SU-DHL-6 (cell line): ENCODE measurements at regions not wholly inside any gene's neighbourhood (a gene's known extent, or its start where the extent isn't known, plus 50 kb on each side); places are given as distances from the start of the nearest gene placed in this dataset.

Experiments used
- H2AFZ ChIP-seq: fragments of 200-600 bp; sonication (generic); 2 replicates; pipeline ENCODE4 v1.6.1; 2014; ENCODE audit warnings: low read depth, mild to moderate bottlenecking, moderate library complexity, mixed read lengths, antibody characterized with exemption, low read length; ENCODE audit not compliant: severe bottlenecking
- H3F3A ChIP-seq: fragments of 200-600 bp; shearing (Covaris generic); 2 replicates; pipeline ENCODE4 v1.6.0; 2016; ENCODE audit warnings: antibody characterized with exemption, mild to moderate bottlenecking; ENCODE audit not compliant: insufficient read depth
- H3K27ac ChIP-seq: fragments of 200-600 bp; sonication (generic); 2 replicates; pipeline ENCODE4 v1.5.1; 2016; ENCODE audit warnings: low read depth, mild to moderate bottlenecking, low read length, moderate library complexity, mixed read lengths
- H3K27me3 ChIP-seq: fragments of 200-600 bp; sonication (generic), shearing (Covaris generic); 2 replicates; pipeline ENCODE4 v1.6.0; 2014; ENCODE audit warnings: mild to moderate bottlenecking, low read length
- H3K36me3 ChIP-seq: fragments of 200-600 bp; sonication (generic); 2 replicates; pipeline ENCODE4 v1.6.1; 2014; ENCODE audit warnings: mild to moderate bottlenecking, low read length, mixed read lengths
- H3K4me2 ChIP-seq: fragments of 300-600, 200-600 bp; shearing (Covaris generic), sonication (generic); 2 replicates; pipeline ENCODE4 v1.6.0; 2014; ENCODE audit warnings: low read length, low read depth, mild to moderate bottlenecking; ENCODE audit not compliant: poor library complexity, severe bottlenecking
- H3K4me3 ChIP-seq: fragments of 200-600 bp; sonication (generic); 2 replicates; pipeline ENCODE4 v1.5.1; 2014; ENCODE audit warnings: antibody characterized with exemption, low read length, mild to moderate bottlenecking, mixed read lengths; ENCODE audit not compliant: insufficient read depth, poor library complexity, severe bottlenecking
- H3K79me2 ChIP-seq: fragments of 200-600 bp; sonication (generic); 2 replicates; pipeline ENCODE4 v1.6.1; 2014; ENCODE audit warnings: mild to moderate bottlenecking, low read length, moderate library complexity; ENCODE audit not compliant: insufficient read depth
- H3K9ac ChIP-seq: fragments of 200-600 bp; sonication (generic); 2 replicates; pipeline ENCODE4 v1.7.0; 2014; ENCODE audit warnings: mild to moderate bottlenecking, low read length
- H3K9me2 ChIP-seq: fragments of 200-600 bp; sonication (generic); replicated peaks from 2 replicates; pipeline ENCODE4 v1.6.1; 2014; ENCODE audit warnings: low read length; ENCODE audit not compliant: insufficient read depth
- H3K9me3 ChIP-seq: fragments of 200-600 bp; sonication (generic); 2 replicates; pipeline ENCODE4 v1.6.1; 2014; ENCODE audit warnings: low read length, mixed read lengths; ENCODE audit not compliant: insufficient read depth
- H4K20me1 ChIP-seq: fragments of 200-600 bp; sonication (generic); 2 replicates; pipeline ENCODE4 v1.6.1; 2014; ENCODE audit warnings: low read depth, mild to moderate bottlenecking, antibody characterized with exemption, low read length, moderate library complexity, mixed read lengths
- CTCF ChIP-seq: fragments of 200-600 bp; sonication (generic); IDR thresholded peaks from one replicate; pipeline ENCODE4 v1.5.1; 2017; ENCODE audit warnings: antibody characterized with exemption, mild to moderate bottlenecking, low read length, moderate library complexity; ENCODE audit not compliant: insufficient read depth, poor library complexity, severe bottlenecking
- EZH2phosphoT487 ChIP-seq: fragments of 200-600 bp; sonication (generic), shearing (Covaris generic); conservative IDR thresholded peaks from 2 replicates; pipeline ENCODE4 v1.6.1; 2018; ENCODE audit warnings: mild to moderate bottlenecking, antibody characterized with exemption, low read length, moderate library complexity, mixed read lengths

- Histone ChIP-seq H3K4me2 (no peak overlapping the region), H3K9ac (no peak overlapping the region), H4K20me1 (no peaks in the 10 kb centered on the region), H3K27ac (no peak overlapping the region), H3F3A (no peaks in the 10 kb centered on the region), H3K9me3 (no peaks in the 10 kb centered on the region), H3K27me3 (no peaks in the 10 kb centered on the region), H3K9me2 (no peaks in the 10 kb centered on the region), H3K79me2 (no peaks in the 10 kb centered on the region), H3K4me3 (no peak overlapping the region), H2AFZ (no peak overlapping the region), H3K36me3 (no peaks in the 10 kb centered on the region)
- TF ChIP-seq CTCF (no peak), EZH2phosphoT487 (no peak)
Observed at GRCh38 chr14:36465178-36465577, 54.9 kb downstream of the NKX2-1 start.

DNA sequence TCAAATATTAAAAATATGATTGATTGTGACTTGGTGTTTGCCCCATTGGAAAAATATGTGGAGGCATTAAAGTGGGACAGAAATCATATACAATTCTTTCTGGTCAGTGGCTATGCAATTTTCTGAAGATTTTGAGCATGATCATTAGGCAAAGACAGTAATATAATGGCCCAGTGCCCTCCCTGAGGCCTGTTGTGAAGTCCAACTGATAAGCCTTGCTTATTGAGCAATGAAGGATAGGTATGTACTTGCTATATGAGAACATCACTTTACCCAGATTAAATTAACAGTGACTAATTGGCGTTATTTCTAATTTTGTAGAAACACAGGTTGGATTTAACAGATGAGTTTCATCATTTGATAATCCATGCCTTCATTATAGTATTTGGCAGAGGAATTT lies 57.1 kb downstream of the NKX2-1 start:
- Histone ChIP-seq H3K27me3 (no peaks in the 10 kb centered on the region), H3K36me3 (no peaks in the 10 kb centered on the region), H3K27ac (no peak overlapping the region), H3K9me3 (no peaks in the 10 kb centered on the region), H4K20me1 (no peaks in the 10 kb centered on the region), H3K4me2 (no peak overlapping the region), H2AFZ (no peak overlapping the region), H3K9me2 (no peaks in the 10 kb centered on the region), H3F3A (no peaks in the 10 kb centered on the region), H3K9ac (no peak overlapping the region), H3K4me3 (no peak overlapping the region), H3K79me2 (no peaks in the 10 kb centered on the region)
- TF ChIP-seq EZH2phosphoT487 (no peak), CTCF (no peak)

- Histone ChIP-seq H3K9ac (no peak overlapping the region), H3F3A (no peaks in the 10 kb centered on the region), H4K20me1 (no peaks in the 10 kb centered on the region), H3K27me3 (no peaks in the 10 kb centered on the region), H3K9me3 (no peaks in the 10 kb centered on the region), H3K36me3 (no peaks in the 10 kb centered on the region), H3K9me2 (no peaks in the 10 kb centered on the region), H3K4me3 (no peak overlapping the region), H3K27ac (no peak overlapping the region), H3K79me2 (no peaks in the 10 kb centered on the region), H3K4me2 (no peak overlapping the region), H2AFZ (no peak overlapping the region)
- TF ChIP-seq CTCF (no peak), EZH2phosphoT487 (no peak)
Observed at GRCh38 chr14:36455241-36455627, 64.8 kb downstream of the NKX2-1 start.
